Spleen (tissue), 11 donors: ENCODE measurements at regions not wholly inside any gene's neighbourhood (a gene's known extent, or its start where the extent isn't known, plus 50 kb on each side); places are given as distances from the start of the nearest gene placed in this dataset.

Source experiments
- DNase-seq: peaks from one replicate; pipeline ENCODE4 v3.0.0-alpha.2; 2020
- H3K27ac ChIP-seq, 8 donors: fragments of 200-600 bp; sonication (generic) in 7 of 8; 1 replicate in 4 of 8; 2 replicates in 4 of 8; pipeline versions ENCODE4 v1.5.0 to v1.8.0; 2016 to 2021; ENCODE audit warnings: inconsistent platforms in 4 of 8, mild to moderate bottlenecking in 4 of 8, moderate library complexity in 1 of 8
- H3K27me3 ChIP-seq, 7 donors: fragments of 200-600 bp; sonication (generic) in 6 of 7; replicated peaks in 1 of 7; 1 replicate in 4 of 7; 2 replicates in 3 of 7; pipeline versions ENCODE4 v1.5.0 to v1.8.0; 2016 to 2021; ENCODE audit warnings: inconsistent platforms in 3 of 7, mild to moderate bottlenecking in 1 of 7
- H3K36me3 ChIP-seq, 6 donors: fragments of 200-600 bp; sonication (generic) in 5 of 6; 1 replicate in 4 of 6; 2 replicates in 2 of 6; pipeline versions ENCODE4 v1.5.0 to v1.8.0; 2016 to 2021; ENCODE audit warnings: inconsistent platforms in 2 of 6
- H3K4me1 ChIP-seq, 6 donors: fragments of 200-600 bp; sonication (generic) in 5 of 6; 1 replicate in 3 of 6; 2 replicates in 3 of 6; pipeline versions ENCODE4 v1.5.0 to v1.8.0; 2016 to 2021; ENCODE audit warnings: inconsistent platforms in 3 of 6
- H3K4me3 ChIP-seq, 8 donors: fragments of 200-600 bp; sonication (generic) in 7 of 8; 1 replicate in 4 of 8; 2 replicates in 4 of 8; pipeline versions ENCODE4 v1.5.0 to v1.8.0; 2016 to 2021; ENCODE audit warnings: inconsistent platforms in 4 of 8, mild to moderate bottlenecking in 4 of 8, moderate library complexity in 2 of 8
- H3K9me3 ChIP-seq, 8 donors: fragments of 200-600 bp; sonication (generic) in 7 of 8; 1 replicate in 4 of 8; 2 replicates in 4 of 8; pipeline versions ENCODE4 v1.5.0 to v1.8.0; 2016 to 2021; ENCODE audit warnings: inconsistent platforms in 4 of 8
- CTCF ChIP-seq, 11 experiments: fragments of 200-600 bp in 7 of 11; fragments of 450-650 bp in 4 of 11; sonication (generic) in 4 of 11; IDR thresholded peaks in 8 of 11; conservative IDR thresholded peaks in 3 of 11; 1 replicate in 7 of 11; 2 replicates in 4 of 11; pipeline versions ENCODE4 v1.4.0 to v1.8.0; 2016 to 2021; ENCODE audit warnings: antibody characterized with exemption in 11 of 11, inconsistent platforms in 4 of 11, mild to moderate bottlenecking in 1 of 11
- POLR2A ChIP-seq, 3 donors: fragments of 450-650 bp; IDR thresholded peaks; one replicate each; pipeline ENCODE4 v1.5.1; 2017; ENCODE audit warnings: antibody characterized with exemption in 3 of 3, mild to moderate bottlenecking in 1 of 3
- POLR2AphosphoS5 ChIP-seq, 3 donors: sonication (generic); formaldehyde crosslinking; IDR thresholded peaks; one replicate each; pipeline ENCODE4 v1.5.1; 2017; ENCODE audit warnings: antibody characterized with exemption in 3 of 3
- WGBS, 5 donors: extraction: QIAGEN DNeasy Blood & Tissue Kit in 3 of 5; methylation state at CpG; one replicate each; pipeline versions ENCODE4 v1.1.5 to v1.1.7; 2013 to 2018; 5-methylcytosine and 5-hydroxymethylcytosine counted together
- intact Hi-C: fragments of 100-400 bp; cut with DNase I; formaldehyde crosslinking; loops from one replicate; pipeline ENCODE4 v1.15.0; 2023; ENCODE audit warnings: low total_unique reads
- donor health status: healthy with polysubstance abuse.
- donor health status: DM: no; HTN: no; CAD: no; lungs with moderate emphysema.
- donor health status: DM: no; HTN: no; CAD: no.
- donor health status: Bipolar disorder and iron deficiency.
- donor health status: healthy.
- donor health status: DM: no; HTN: no; CAD: no.
- donor health status: DM: yes; HTN: yes; CAD: no.

GRCh38 chr18:7466190-7466589 lies 100.9 kb upstream of the PTPRM start:
- DNase-seq: no peak
- 26 to 53% (median 43%) methylated on average over 5 of the region's 5 CpGs for WGBS, 5 donors
- no peak overlapping the region for H3K4me3 ChIP-seq
- H3K4me1 ChIP-seq: peaks cover 0 to 4% (median 0%) of the 10 kb centered on the region in 6 donors
- no peak for TF ChIP-seq CTCF (IDR thresholded peaks at IDR 0.05 in 8 of 11, conservative IDR thresholded peaks at IDR 0.05 in 3 of 11)
- TF ChIP-seq POLR2A (IDR thresholded peaks at IDR 0.05): no peak
- no peak for TF ChIP-seq POLR2AphosphoS5 (IDR thresholded peaks at IDR 0.05)
- H3K36me3 ChIP-seq: no peaks in the 10 kb centered on the region
- no peaks in the 10 kb centered on the region for H3K9me3 ChIP-seq
- H3K27ac ChIP-seq: no peak overlapping the region
- H3K27me3 ChIP-seq: no peaks in the 10 kb centered on the region
- intact Hi-C loops: no loop called here

GRCh38 chr18:7467708-7468466 lies 99.2 kb upstream of the PTPRM start:
- no peak for TF ChIP-seq POLR2A (IDR thresholded peaks at IDR 0.05)
- no peak for TF ChIP-seq CTCF (IDR thresholded peaks at IDR 0.05 in 8 of 11, conservative IDR thresholded peaks at IDR 0.05 in 3 of 11)
- TF ChIP-seq POLR2AphosphoS5 (IDR thresholded peaks at IDR 0.05): no peak
- Histone ChIP-seq H3K27me3 (no peaks in the 10 kb centered on the region), H3K36me3 (no peaks in the 10 kb centered on the region), H3K4me1 (peaks cover 0 to 4% (median 0%) of the 10 kb centered on the region in 6 donors), H3K9me3 (no peaks in the 10 kb centered on the region), H3K4me3 (no peak overlapping the region), H3K27ac (no peak overlapping the region)
- WGBS, 5 donors: 86 to 92% (median 90%) methylated on average over 16 to 18 of the region's 18 CpGs
- intact Hi-C loops: no loop called here
- no peak for DNase-seq

GRCh38 chr18:7470101-7470500 lies 97.0 kb upstream of the PTPRM start:
- Histone ChIP-seq H3K27me3 (no peaks in the 10 kb centered on the region), H3K4me3 (no peak overlapping the region), H3K27ac (no peak overlapping the region), H3K4me1 (peaks cover 0 to 4% (median 0%) of the 10 kb centered on the region in 6 donors), H3K36me3 (no peaks in the 10 kb centered on the region), H3K9me3 (no peaks in the 10 kb centered on the region)
- no peak for TF ChIP-seq POLR2AphosphoS5 (IDR thresholded peaks at IDR 0.05)
- no peak for DNase-seq
- intact Hi-C loops: no loop called here
- 69 to 81% (median 75%) methylated on average over 5 of the region's 5 CpGs for WGBS, 5 donors

GRCh38 chr18:7470503-7470902 lies 96.6 kb upstream of the PTPRM start:
- Histone ChIP-seq H3K27ac (no peak overlapping the region), H3K36me3 (no peaks in the 10 kb centered on the region), H3K4me1 (peaks cover 0 to 4% (median 0%) of the 10 kb centered on the region in 6 donors), H3K4me3 (no peak overlapping the region), H3K27me3 (no peaks in the 10 kb centered on the region), H3K9me3 (no peaks in the 10 kb centered on the region)
- no peak for DNase-seq
- no peak for TF ChIP-seq POLR2A (IDR thresholded peaks at IDR 0.05)
- no peak for TF ChIP-seq POLR2AphosphoS5 (IDR thresholded peaks at IDR 0.05)
- no peak for TF ChIP-seq CTCF (IDR thresholded peaks at IDR 0.05 in 8 of 11, conservative IDR thresholded peaks at IDR 0.05 in 3 of 11)
- intact Hi-C loops: no loop called here
- WGBS, 5 donors: 66 to 82% (median 75%) methylated on average over 3 of the region's 3 CpGs
